K562 (cell line): ENCODE measurements at regions not wholly inside any gene's neighbourhood (a gene's known extent, or its start where the extent isn't known, plus 50 kb on each side); places are given as distances from the start of the nearest gene placed in this dataset.

ENCODE experiments used
- ATAC-seq: fragments of 200-7000 bp; cut with Tn5 transposase; 3 replicates; pipeline ENCODE4 v1.9.1; 2020; ENCODE audit warnings: moderate library complexity
- BruUV-seq: library from RNA; stranded (reverse); fragments of 400-500 nt; replicated peaks from 2 replicates; lab custom pipeline; 2021; lab: Mats Ljungman, UMichigan
- CTCF ChIA-PET: fragments of 300-600 bp; formaldehyde crosslinking; extraction: SDS; loops from one replicate; lab custom pipeline; 2021; ENCODE audit warnings: low intra/inter-chr PET ratio; lab: Yijun Ruan, JAX
- POLR2A ChIA-PET: fragments of 300-600, 350-650 bp; sonication (Branson Sonifier 250); formaldehyde crosslinking; extraction: SDS; loops from one replicate; lab custom pipeline; 2021; ENCODE audit warnings: antibody characterized with exemption, inconsistent platforms; lab: Yijun Ruan, JAX
- DNase-seq, 4 experiments: peaks; one replicate each; pipeline versions ENCODE4 v3.0.0 to v3.0.0-alpha.2; 2011 to 2018; ENCODE audit warnings: low spot score in 3 of 4, mixed read lengths in 3 of 4; ENCODE audit errors: extremely low read depth in 1 of 4
- FAIRE-seq: peaks from 2 replicates; lab custom pipeline; 2011; peaks lifted over from hg19 to GRCh38; lab: Jason Lieb, UNC
- H2AFZ ChIP-seq: 2 replicates; pipeline ENCODE4 v1.6.0; 2011; ENCODE audit warnings: low read depth, low read length, control low read depth, inconsistent platforms
- H3K27ac ChIP-seq: fragments of 200-600 bp; 3 replicates; pipeline ENCODE4 v1.8.0; 2011; ENCODE audit warnings: low read depth, mild to moderate bottlenecking, control low read depth, inconsistent platforms, low read length, moderate library complexity, mixed read lengths; ENCODE audit errors: extremely low read depth
- H3K27me3 ChIP-seq, 2 experiments: fragments of 300-600 bp in 1 of 2; 2 replicates in 1 of 2; 3 replicates in 1 of 2; pipeline versions ENCODE4 v1.6.0 to v1.8.0; 2011; ENCODE audit warnings: inconsistent platforms in 2 of 2, low read length in 2 of 2, mild to moderate bottlenecking in 1 of 2, mixed read lengths in 1 of 2, moderate library complexity in 1 of 2; ENCODE audit not compliant: control insufficient read depth in 2 of 2, insufficient read depth in 2 of 2
- H3K36me3 ChIP-seq: fragments of 300-600 bp; 3 replicates; pipeline ENCODE4 v1.8.0; 2011; ENCODE audit warnings: mild to moderate bottlenecking, low read length, inconsistent platforms; ENCODE audit not compliant: control insufficient read depth, insufficient read depth
- H3K4me1 ChIP-seq, 2 experiments: fragments of 200-600 bp in 1 of 2; replicated peaks in 1 of 2; 2 replicates in 1 of 2; 3 replicates in 1 of 2; pipeline versions ENCODE4 v1.5.1 to v1.8.0; 2011; ENCODE audit warnings: inconsistent platforms in 2 of 2, low read length in 2 of 2, mild to moderate bottlenecking in 1 of 2, mixed read lengths in 1 of 2, moderate library complexity in 1 of 2; ENCODE audit not compliant: control insufficient read depth in 2 of 2, insufficient read depth in 2 of 2
- H3K4me2 ChIP-seq: 2 replicates; pipeline ENCODE4 v1.6.1; 2011; ENCODE audit warnings: low read length, control low read depth, inconsistent platforms, mixed read lengths; ENCODE audit not compliant: insufficient read depth
- H3K4me3 ChIP-seq: fragments of 200-600 bp; sonication (generic), shearing (Covaris generic); 2 replicates; pipeline ENCODE4 v1.5.1; 2016; ENCODE audit warnings: control low read depth, inconsistent platforms
- H3K79me2 ChIP-seq: fragments of 200-600 bp; 3 replicates; pipeline ENCODE4 v1.8.0; 2011; ENCODE audit warnings: low read length, inconsistent platforms; ENCODE audit not compliant: control insufficient read depth, insufficient read depth
- H3K9ac ChIP-seq, 2 experiments: 2 replicates each; pipeline versions ENCODE4 v1.6.0 to v1.6.1; 2011; ENCODE audit warnings: low read depth in 2 of 2, low read length in 2 of 2, control low read depth in 1 of 2, inconsistent platforms in 1 of 2, mild to moderate bottlenecking in 1 of 2, mixed read lengths in 1 of 2; ENCODE audit not compliant: insufficient read depth in 1 of 2
- H3K9me1 ChIP-seq: one replicate; pipeline ENCODE4 v1.6.0; 2011; ENCODE audit warnings: inconsistent platforms, mild to moderate bottlenecking, low read length, moderate library complexity; ENCODE audit not compliant: control insufficient read depth, insufficient read depth
- H3K9me3 ChIP-seq: replicated peaks from 2 replicates; pipeline ENCODE4 v1.5.1; 2011; ENCODE audit warnings: low read depth, low read length, inconsistent platforms; ENCODE audit not compliant: control insufficient read depth, insufficient read depth
- H4K20me1 ChIP-seq: replicated peaks from 2 replicates; pipeline ENCODE4 v1.6.1; 2011; ENCODE audit warnings: low read length, inconsistent platforms, mixed read lengths; ENCODE audit not compliant: control insufficient read depth, insufficient read depth
- ATF7 ChIP-seq: fragments of 450-650 bp; IDR thresholded peaks from 2 replicates; pipeline ENCODE4 v1.7.1; 2014; ENCODE audit warnings: mild to moderate bottlenecking, moderate library complexity
- CCAR2 ChIP-seq: fragments of 200-400 bp; formaldehyde crosslinking; IDR thresholded peaks from 2 replicates; pipeline ENCODE4 v1.6.1; 2017; ENCODE audit warnings: mild to moderate bottlenecking, low read depth, low read length
- L3MBTL2 ChIP-seq: fragments of 450-650 bp; IDR thresholded peaks from 2 replicates; pipeline ENCODE4 v1.6.1; 2016; ENCODE audit warnings: mild to moderate bottlenecking, moderate library complexity
- ZBTB1 ChIP-seq: sonication (generic); formaldehyde crosslinking; IDR thresholded peaks from 2 replicates; pipeline ENCODE4 v1.8.1; 2023; ENCODE audit warnings: missing genetic modification reagents, low read depth, mild to moderate bottlenecking, borderline replicate concordance
- ZNF165 ChIP-seq: fragments of 250-450 bp; sonication (Bioruptor Pico); IDR thresholded peaks from 2 replicates; pipeline ENCODE4 v1.4.0; 2020; ENCODE audit warnings: borderline replicate concordance
- ZNF282 ChIP-seq: sonication (generic); formaldehyde crosslinking; IDR thresholded peaks from 2 replicates; pipeline ENCODE4 v1.8.1; 2023; ENCODE audit warnings: missing genetic modification reagents
- WGBS: fragments of 100-300 bp; shearing (Covaris generic); methylation state at CpG from one replicate; pipeline ENCODE4 v1.1.6; 2016; ENCODE audit warnings: low coverage, mixed read lengths; ENCODE audit not compliant: insufficient coverage; ENCODE audit errors: missing lambda C conversion rate; 5-methylcytosine and 5-hydroxymethylcytosine counted together
- in situ Hi-C: fragments of 300-500 bp; cut with MboI; formaldehyde crosslinking; loops from 4 replicates; pipeline ENCODE4 v1.15.0; 2018; ENCODE audit warnings: inconsistent platforms, mixed read lengths
- intact Hi-C: fragments of 100-400 bp; cut with micrococcal nuclease; formaldehyde crosslinking; loops from 2 replicates; pipeline ENCODE4 v1.14.2; 2022
- TF ChIP-seq, protein P1 (sequence below): fragments of 450-650 bp; IDR thresholded peaks from 2 replicates; pipeline ENCODE4 v1.6.1; 2017; ENCODE audit warnings: antibody characterized with exemption, mild to moderate bottlenecking

DNA sequence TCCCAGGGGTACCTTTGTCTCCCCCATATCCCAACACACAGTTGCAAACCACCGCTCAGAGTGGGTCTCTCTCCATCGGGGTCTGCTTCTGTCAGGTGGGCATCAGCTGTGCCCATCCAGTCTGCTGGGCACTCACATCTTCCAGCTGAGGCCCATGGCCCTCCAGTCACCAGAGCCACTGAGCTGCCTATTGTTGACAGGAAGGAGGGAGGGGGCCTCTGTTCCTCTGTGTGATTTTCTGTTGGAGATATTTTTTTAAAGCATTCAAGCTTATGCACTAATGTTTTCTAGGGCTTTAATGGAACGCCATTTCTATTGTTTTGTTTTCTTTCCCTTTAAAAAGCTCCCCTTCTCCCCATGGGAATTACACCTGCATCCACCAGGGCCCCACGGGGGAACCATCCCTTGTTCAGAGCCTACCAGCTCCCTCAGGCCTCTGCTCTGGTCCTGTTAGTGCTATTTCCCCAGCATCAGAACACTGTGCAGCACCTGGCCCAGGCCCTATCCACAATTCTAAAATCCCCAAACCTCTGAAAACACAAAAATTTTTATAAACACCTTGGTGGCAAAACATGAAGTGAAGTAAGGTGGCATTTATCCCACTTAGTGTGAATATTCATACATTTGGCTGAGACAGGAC is 326.2 kb downstream of the CD83 start:
- H3K27ac ChIP-seq = no peak overlapping the region
- no peaks in the 10 kb centered on the region for H4K20me1 ChIP-seq
- peaks cover 3% of the 10 kb centered on the region; the same call in 1 of the 2 replicates for H3K9me3 ChIP-seq
- no peak overlapping the region for H3K4me2 ChIP-seq
- H2AFZ ChIP-seq = 0 out of 2 replicates have a peak overlapping the region, but pooled peaks have one; percentile 53
- H3K4me1 ChIP-seq = peaks cover 0 to 20% of the 10 kb centered on the region in 2 experiments
- H3K79me2 ChIP-seq = no peaks in the 10 kb centered on the region
- intact Hi-C loops = no loop called here
- no peaks in the 10 kb centered on the region for H3K36me3 ChIP-seq
- POLR2A ChIA-PET = no interaction called here
- TF ChIP-seq ZBTB1 (CRISPR knock-in tag) (no peak), ZNF165 (CRISPR knock-in tag) (0 out of 2 replicates have a peak, but pooled peaks have one; percentile 36)
- TF ChIP-seq, all 486 proteins: peak for 1
- DNase-seq (no peak), ATAC-seq (peak; percentile 35; the same call in 1 of the 3 replicates), FAIRE-seq (no peak)
- no peaks in the 10 kb centered on the region for H3K27me3 ChIP-seq
- H3K9me1 ChIP-seq = no peaks in the 10 kb centered on the region
- in situ Hi-C loops = no loop called here
- CTCF ChIA-PET = no interaction called here
- BruUV-seq = no TSS peak
- no peak overlapping the region for H3K9ac ChIP-seq
- WGBS = 55% methylated on average over 4 of the region's 4 CpGs
- no peak overlapping the region for H3K4me3 ChIP-seq

DNA sequence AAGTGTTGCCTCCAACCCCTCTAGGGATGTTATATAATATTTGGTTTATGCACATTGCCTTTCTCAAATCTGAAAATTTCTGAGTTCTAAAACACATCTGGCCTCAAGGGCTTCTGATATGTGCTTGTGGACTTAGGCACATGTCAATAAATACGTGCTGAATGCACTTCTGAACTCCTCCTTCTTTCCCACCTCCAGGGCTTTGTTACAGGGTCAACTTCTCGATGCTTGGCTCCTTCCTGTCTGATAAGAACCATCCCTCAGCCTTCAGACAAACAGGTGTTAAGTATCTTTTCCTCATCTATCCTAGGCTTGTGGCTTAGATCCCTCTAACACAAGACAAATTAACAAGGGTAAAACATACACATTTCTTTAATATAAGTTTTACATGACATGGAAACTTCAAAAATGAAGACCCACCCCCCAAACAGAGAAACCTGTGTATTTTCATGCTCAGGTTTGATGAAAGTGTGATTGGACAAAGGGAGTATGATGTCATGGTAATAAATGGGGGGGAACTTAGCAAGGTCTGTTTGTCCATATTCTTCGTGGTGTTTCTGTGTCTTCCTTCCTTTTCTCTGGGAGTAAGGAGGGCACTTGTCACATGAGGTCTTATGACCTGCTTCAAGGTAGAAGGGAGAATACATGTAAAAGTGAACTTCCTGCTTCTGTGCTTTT is 326.9 kb downstream of the CD83 start:
- in situ Hi-C loops (no loop called here), intact Hi-C loops (no loop called here)
- no TSS peak for BruUV-seq
- Histone ChIP-seq H3K36me3 (no peaks in the 10 kb centered on the region), H2AFZ (peak overlapping the region; percentile 53), H3K9me3 (peaks cover 3% of the 10 kb centered on the region; the same call in 1 of the 2 replicates), H3K4me2 (no peak overlapping the region), H4K20me1 (no peaks in the 10 kb centered on the region), H3K27me3 (no peaks in the 10 kb centered on the region), H3K9me1 (no peaks in the 10 kb centered on the region), H3K79me2 (no peaks in the 10 kb centered on the region), H3K4me3 (no peak overlapping the region), H3K4me1 (peaks cover 2 to 18% of the 10 kb centered on the region in 2 experiments), H3K9ac (no peak overlapping the region), H3K27ac (no peak overlapping the region)
- WGBS = 14% methylated on average over 3 of the region's 3 CpGs
- ATAC-seq (peak; percentile 31; the same call in 2 of the 3 replicates), FAIRE-seq (no peak), DNase-seq (peak in 2 of 4 experiments; percentile 27 to 33)
- ChIA-PET POLR2A (no interaction called here), CTCF (no interaction called here)
- TF ChIP-seq ZNF282 (CRISPR knock-in tag) (no peak), CCAR2 (no peak), L3MBTL2 (peak; percentile 40; the same call in 1 of the 2 replicates), ATF7 (peak; percentile 51; the same call in 1 of the 2 replicates)
- TF ChIP-seq, protein P1, sequence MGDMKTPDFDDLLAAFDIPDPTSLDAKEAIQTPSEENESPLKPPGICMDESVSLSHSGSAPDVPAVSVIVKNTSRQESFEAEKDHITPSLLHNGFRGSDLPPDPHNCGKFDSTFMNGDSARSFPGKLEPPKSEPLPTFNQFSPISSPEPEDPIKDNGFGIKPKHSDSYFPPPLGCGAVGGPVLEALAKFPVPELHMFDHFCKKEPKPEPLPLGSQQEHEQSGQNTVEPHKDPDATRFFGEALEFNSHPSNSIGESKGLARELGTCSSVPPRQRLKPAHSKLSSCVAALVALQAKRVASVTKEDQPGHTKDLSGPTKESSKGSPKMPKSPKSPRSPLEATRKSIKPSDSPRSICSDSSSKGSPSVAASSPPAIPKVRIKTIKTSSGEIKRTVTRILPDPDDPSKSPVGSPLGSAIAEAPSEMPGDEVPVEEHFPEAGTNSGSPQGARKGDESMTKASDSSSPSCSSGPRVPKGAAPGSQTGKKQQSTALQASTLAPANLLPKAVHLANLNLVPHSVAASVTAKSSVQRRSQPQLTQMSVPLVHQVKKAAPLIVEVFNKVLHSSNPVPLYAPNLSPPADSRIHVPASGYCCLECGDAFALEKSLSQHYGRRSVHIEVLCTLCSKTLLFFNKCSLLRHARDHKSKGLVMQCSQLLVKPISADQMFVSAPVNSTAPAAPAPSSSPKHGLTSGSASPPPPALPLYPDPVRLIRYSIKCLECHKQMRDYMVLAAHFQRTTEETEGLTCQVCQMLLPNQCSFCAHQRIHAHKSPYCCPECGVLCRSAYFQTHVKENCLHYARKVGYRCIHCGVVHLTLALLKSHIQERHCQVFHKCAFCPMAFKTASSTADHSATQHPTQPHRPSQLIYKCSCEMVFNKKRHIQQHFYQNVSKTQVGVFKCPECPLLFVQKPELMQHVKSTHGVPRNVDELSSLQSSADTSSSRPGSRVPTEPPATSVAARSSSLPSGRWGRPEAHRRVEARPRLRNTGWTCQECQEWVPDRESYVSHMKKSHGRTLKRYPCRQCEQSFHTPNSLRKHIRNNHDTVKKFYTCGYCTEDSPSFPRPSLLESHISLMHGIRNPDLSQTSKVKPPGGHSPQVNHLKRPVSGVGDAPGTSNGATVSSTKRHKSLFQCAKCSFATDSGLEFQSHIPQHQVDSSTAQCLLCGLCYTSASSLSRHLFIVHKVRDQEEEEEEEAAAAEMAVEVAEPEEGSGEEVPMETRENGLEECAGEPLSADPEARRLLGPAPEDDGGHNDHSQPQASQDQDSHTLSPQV = 0 out of 2 replicates have a peak, but pooled peaks have one; percentile 30
